ENCODE measurements at regions not wholly inside any gene's neighbourhood (a gene's known extent, or its start where the extent isn't known, plus 50 kb on each side); places are given as distances from the start of the nearest gene placed in this dataset.
A peak's percentile ranks its signal among the peaks of the same experiment; 100 is the strongest.

GRCh38 chr3:115369021-115369420, 221.9 kb upstream of the ZBTB20 start:
- Histone ChIP-seq H3K36me3 (ENCODE audit: low read depth, missing control alignments) (no peaks in the 10 kb centered on the region), H3K27me3 (no peaks in the 10 kb centered on the region), H3K27ac (no peak overlapping the region), H3K9me3 (no peaks in the 10 kb centered on the region), H3K4me1 (no peaks in the 10 kb centered on the region), H3K4me3 (no peak overlapping the region)
- DNase-seq, result no peak
- no peak for TF ChIP-seq CTCF (IDR thresholded peaks at IDR 0.05)
- no peak for TF ChIP-seq POLR2A (IDR thresholded peaks at IDR 0.05)
- intact Hi-C loops (cut with DNase I; ENCODE audit: low total_unique reads), result no loop called here
- WGBS, 2 donors, result 40 to 78% methylated on average over 1 of the region's 1 CpG

DNA sequence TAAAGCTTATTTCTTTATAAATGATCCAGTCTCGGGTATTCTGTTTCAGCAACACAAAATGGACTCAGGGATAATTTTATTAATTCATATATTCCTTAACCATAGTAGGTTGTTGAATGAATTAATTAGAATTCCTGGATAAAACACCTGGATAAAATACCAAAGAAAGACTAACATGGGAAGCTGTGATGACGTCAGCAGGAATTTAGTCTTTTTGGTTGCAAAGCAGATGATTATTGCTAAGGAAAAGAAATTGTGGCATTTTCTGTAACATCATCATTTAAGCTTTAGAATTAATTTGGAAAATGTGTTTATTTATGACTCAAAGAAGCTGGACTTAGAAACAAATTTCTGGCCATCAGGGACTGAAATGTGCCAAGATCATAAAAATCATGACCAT, 228.3 kb upstream of the ZBTB20 start:
- no peaks in the 10 kb centered on the region for H3K9me3 ChIP-seq
- 89 to 92% methylated on average over 2 of the region's 2 CpGs for WGBS, 2 donors
- H3K4me3 ChIP-seq, result no peak overlapping the region
- TF ChIP-seq CTCF (IDR thresholded peaks at IDR 0.05) (no peak), POLR2A (IDR thresholded peaks at IDR 0.05) (no peak)
- no peaks in the 10 kb centered on the region for H3K4me1 ChIP-seq
- H3K27me3 ChIP-seq, result no peaks in the 10 kb centered on the region
- H3K27ac ChIP-seq, result no peak overlapping the region
- no peaks in the 10 kb centered on the region for H3K36me3 ChIP-seq (ENCODE audit: low read depth, missing control alignments)
- intact Hi-C loops (cut with DNase I; ENCODE audit: low total_unique reads), result no loop called here
- no peak for DNase-seq

GRCh38 chr3:115380883-115381572, 233.9 kb upstream of the ZBTB20 start:
- 80 to 84% methylated on average over 3 of the region's 3 CpGs for WGBS, 2 donors
- H3K9me3 ChIP-seq, result no peaks in the 10 kb centered on the region

DNA sequence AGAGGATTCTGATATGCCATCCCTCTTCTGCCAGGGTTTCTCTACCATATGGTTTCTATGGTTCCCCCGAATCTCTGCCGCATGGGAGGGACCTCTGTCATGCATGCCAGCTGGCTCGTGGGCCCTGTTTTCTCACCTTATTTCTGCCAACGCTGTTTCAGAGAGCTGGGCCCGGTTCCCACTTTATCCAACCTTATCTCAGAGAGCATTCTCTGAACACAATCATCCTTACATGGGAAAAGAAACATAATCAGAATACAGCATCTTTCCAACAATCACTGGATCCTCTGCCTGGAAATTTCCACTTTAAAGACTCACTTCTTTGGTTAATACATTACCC, 234.5 kb upstream of the ZBTB20 start:
- peaks cover 4% of the 10 kb centered on the region for H3K4me1 ChIP-seq
- no peak for TF ChIP-seq CTCF (IDR thresholded peaks at IDR 0.05)
- TF ChIP-seq POLR2A (IDR thresholded peaks at IDR 0.05), result no peak
- no peak overlapping the region for H3K4me3 ChIP-seq
- H3K27me3 ChIP-seq, result no peaks in the 10 kb centered on the region
- H3K27ac ChIP-seq, result no peak overlapping the region
- intact Hi-C loops (cut with DNase I; ENCODE audit: low total_unique reads), result no loop called here
- H3K36me3 ChIP-seq (ENCODE audit: low read depth, missing control alignments), result no peaks in the 10 kb centered on the region
- DNase-seq, result peak; percentile 69
- WGBS, 2 donors, result 34 to 45% methylated on average over 5 of the region's 5 CpGs
- H3K9me3 ChIP-seq, result no peaks in the 10 kb centered on the region

More at GRCh38 chr3:115380883-115381572, 233.9 kb upstream of the ZBTB20 start:
- Histone ChIP-seq H3K4me3 (no peak overlapping the region), H3K36me3 (ENCODE audit: low read depth, missing control alignments) (no peaks in the 10 kb centered on the region), H3K27ac (no peak overlapping the region), H3K4me1 (peaks cover 4% of the 10 kb centered on the region), H3K27me3 (no peaks in the 10 kb centered on the region)
- DNase-seq, result no peak
- TF ChIP-seq POLR2A (IDR thresholded peaks at IDR 0.05), result no peak
- no peak for TF ChIP-seq CTCF (IDR thresholded peaks at IDR 0.05)
- intact Hi-C loops (cut with DNase I; ENCODE audit: low total_unique reads), result no loop called here

GRCh38 chr3:115381931-115382330, 234.8 kb upstream of the ZBTB20 start:
- TF ChIP-seq CTCF (IDR thresholded peaks at IDR 0.05) (no peak), POLR2A (IDR thresholded peaks at IDR 0.05) (no peak)
- H3K27me3 ChIP-seq, result no peaks in the 10 kb centered on the region
- intact Hi-C loops (cut with DNase I; ENCODE audit: low total_unique reads), result no loop called here
- H3K4me1 ChIP-seq, result peaks cover 4% of the 10 kb centered on the region
- no peaks in the 10 kb centered on the region for H3K36me3 ChIP-seq (ENCODE audit: low read depth, missing control alignments)
- 63 to 86% methylated on average over 1 of the region's 1 CpG for WGBS, 2 donors
- no peak overlapping the region for H3K27ac ChIP-seq
- H3K4me3 ChIP-seq, result no peak overlapping the region
- DNase-seq, result no peak
- no peaks in the 10 kb centered on the region for H3K9me3 ChIP-seq
